ENCODE measurements at regions not wholly inside any gene's neighbourhood (a gene's known extent, or its start where the extent isn't known, plus 50 kb on each side); places are given as distances from the start of the nearest gene placed in this dataset.

GRCh38 chr10:7030134-7030855 lies 380.5 kb downstream of the SFMBT2 start:
- intact Hi-C loops (cut with DNase I), result no loop called here
- Histone ChIP-seq H3K9me3 (no peaks in the 10 kb centered on the region), H3K27me3 (no peaks in the 10 kb centered on the region), H3K27ac (no peak overlapping the region), H3K4me3 (no peak overlapping the region), H3K36me3 (no peaks in the 10 kb centered on the region), H3K4me1 (no peaks in the 10 kb centered on the region)
- no peak for TF ChIP-seq POLR2A (IDR thresholded peaks at IDR 0.05)
- no peak for TF ChIP-seq CTCF (IDR thresholded peaks at IDR 0.05)
- WGBS, 2 donors, result 75 to 97% methylated on average over 5 of the region's 5 CpGs
- DNase-seq, result no peak

GRCh38 chr10:7029672-7030071 lies 381.2 kb downstream of the SFMBT2 start:
- Histone ChIP-seq H3K27me3 (no peaks in the 10 kb centered on the region), H3K4me1 (no peaks in the 10 kb centered on the region), H3K36me3 (no peaks in the 10 kb centered on the region), H3K9me3 (no peaks in the 10 kb centered on the region), H3K27ac (no peak overlapping the region), H3K4me3 (no peak overlapping the region)
- TF ChIP-seq CTCF (IDR thresholded peaks at IDR 0.05) (no peak), POLR2A (IDR thresholded peaks at IDR 0.05) (no peak)
- WGBS, 2 donors, result 0 to 35% methylated on average over 1 of the region's 1 CpG
- no peak for DNase-seq
- intact Hi-C loops (cut with DNase I), result no loop called here

- intact Hi-C loops (cut with DNase I), result no loop called here
- Histone ChIP-seq H3K4me1 (no peaks in the 10 kb centered on the region), H3K9me3 (no peaks in the 10 kb centered on the region), H3K27me3 (no peaks in the 10 kb centered on the region), H3K27ac (peak overlapping the region in 1 of 4 donors; percentile 29), H3K4me3 (no peak overlapping the region), H3K36me3 (no peaks in the 10 kb centered on the region)
- TF ChIP-seq POLR2A (IDR thresholded peaks at IDR 0.05) (no peak), CTCF (IDR thresholded peaks at IDR 0.05) (no peak)
- WGBS, 2 donors, result 45 to 55% methylated on average over 1 of the region's 1 CpG
- no peak for DNase-seq
Observed at GRCh38 chr10:7028809-7029166, 382.0 kb downstream of the SFMBT2 start.

- WGBS, 2 donors, result 66 to 68% methylated on average over 7 of the region's 7 CpGs
- Histone ChIP-seq H3K36me3 (no peaks in the 10 kb centered on the region), H3K27me3 (no peaks in the 10 kb centered on the region), H3K9me3 (no peaks in the 10 kb centered on the region), H3K4me1 (no peaks in the 10 kb centered on the region), H3K27ac (no peak overlapping the region), H3K4me3 (no peak overlapping the region)
- intact Hi-C loops (cut with DNase I), result no loop called here
- TF ChIP-seq POLR2A (IDR thresholded peaks at IDR 0.05) (no peak), CTCF (IDR thresholded peaks at IDR 0.05) (no peak)
- no peak for DNase-seq
Observed at GRCh38 chr10:7027913-7028808, 382.7 kb downstream of the SFMBT2 start.

- no peaks in the 10 kb centered on the region for H3K4me1 ChIP-seq
- no peaks in the 10 kb centered on the region for H3K9me3 ChIP-seq
- TF ChIP-seq POLR2A (IDR thresholded peaks at IDR 0.05) (no peak), CTCF (IDR thresholded peaks at IDR 0.05) (no peak)
- H3K36me3 ChIP-seq, result no peaks in the 10 kb centered on the region
- 61 to 65% methylated on average over 4 of the region's 4 CpGs for WGBS, 2 donors
- DNase-seq, result no peak
- intact Hi-C loops (cut with DNase I), result no loop called here
- H3K27me3 ChIP-seq, result no peaks in the 10 kb centered on the region
- H3K4me3 ChIP-seq, result no peak overlapping the region
- no peak overlapping the region for H3K27ac ChIP-seq
Observed at GRCh38 chr10:7027237-7027912, 383.5 kb downstream of the SFMBT2 start.

Measured in esophagus squamous epithelium (tissue), 5 donors.